LoVo (cell line): ENCODE measurements at regions not wholly inside any gene's neighbourhood (a gene's known extent, or its start where the extent isn't known, plus 50 kb on each side); places are given as distances from the start of the nearest gene placed in this dataset.
A peak's percentile ranks its signal among the peaks of the same experiment; 100 is the strongest.

ENCODE experiments used
- DNase-seq: peaks from one replicate; pipeline ENCODE4 v3.0.0-alpha.2; 2016; ENCODE audit warnings: low spot score

GRCh38 chr2:106629981-106630380 lies 142.8 kb downstream of the CD8B2 start:
- DNase-seq: no peak

GRCh38 chr2:106631281-106631680 lies 144.1 kb downstream of the CD8B2 start:
- no peak for DNase-seq

- peak; percentile 25 for DNase-seq
Measured at GRCh38 chr2:106638043-106638442, 150.9 kb downstream of the CD8B2 start.

GRCh38 chr2:106638580-106638979 lies 151.4 kb downstream of the CD8B2 start:
- DNase-seq: no peak

- no peak for DNase-seq
Measured at GRCh38 chr2:106642679-106643078, 155.5 kb downstream of the CD8B2 start.

GRCh38 chr2:106644623-106645022 lies 157.5 kb downstream of the CD8B2 start:
- DNase-seq: no peak

GRCh38 chr2:106646605-106647004 lies 159.4 kb downstream of the CD8B2 start:
- no peak for DNase-seq

- no peak for DNase-seq
Measured at GRCh38 chr2:106649306-106649705, 162.1 kb downstream of the CD8B2 start.

- no peak for DNase-seq
Measured at GRCh38 chr2:106653465-106653864, 166.3 kb downstream of the CD8B2 start.

- DNase-seq: no peak
Measured at GRCh38 chr2:106658616-106659015, 171.5 kb downstream of the CD8B2 start.

- no peak for DNase-seq
Measured at GRCh38 chr2:106664669-106665068, 177.5 kb downstream of the CD8B2 start.

GRCh38 chr2:106667478-106668070 lies 180.4 kb downstream of the CD8B2 start:
- DNase-seq: no peak

- no peak for DNase-seq
Measured at GRCh38 chr2:106685180-106685897, 198.2 kb downstream of the CD8B2 start.

- DNase-seq: no peak
Measured at GRCh38 chr2:106686814-106687213, 199.2 kb downstream of the ST6GAL2 start.

- no peak for DNase-seq
Measured at GRCh38 chr2:106694964-106695470, 190.9 kb downstream of the ST6GAL2 start.

GRCh38 chr2:106695919-106696318 lies 190.0 kb downstream of the ST6GAL2 start:
- DNase-seq: no peak

GRCh38 chr2:106700616-106701015 lies 185.4 kb downstream of the ST6GAL2 start:
- DNase-seq: no peak

GRCh38 chr2:106701203-106702022 lies 184.6 kb downstream of the ST6GAL2 start:
- DNase-seq: no peak

- no peak for DNase-seq
Measured at GRCh38 chr2:106703161-106703560, 182.8 kb downstream of the ST6GAL2 start.

- DNase-seq: no peak
Measured at GRCh38 chr2:106704798-106705197, 181.2 kb downstream of the ST6GAL2 start.

- DNase-seq: no peak
Measured at GRCh38 chr2:106705877-106706276, 180.1 kb downstream of the ST6GAL2 start.

GRCh38 chr2:106706283-106706682 lies 179.7 kb downstream of the ST6GAL2 start:
- no peak for DNase-seq

- DNase-seq: no peak
Measured at GRCh38 chr2:106708209-106708608, 177.8 kb downstream of the ST6GAL2 start.
